ENCODE measurements at regions not wholly inside any gene's neighbourhood (a gene's known extent, or its start where the extent isn't known, plus 50 kb on each side); places are given as distances from the start of the nearest gene placed in this dataset.
"Not testable (repeated sequence)": the region's sequence is repeated elsewhere in the genome, so short reads cannot be mapped to it uniquely, and the experiment has no call there.

DNA sequence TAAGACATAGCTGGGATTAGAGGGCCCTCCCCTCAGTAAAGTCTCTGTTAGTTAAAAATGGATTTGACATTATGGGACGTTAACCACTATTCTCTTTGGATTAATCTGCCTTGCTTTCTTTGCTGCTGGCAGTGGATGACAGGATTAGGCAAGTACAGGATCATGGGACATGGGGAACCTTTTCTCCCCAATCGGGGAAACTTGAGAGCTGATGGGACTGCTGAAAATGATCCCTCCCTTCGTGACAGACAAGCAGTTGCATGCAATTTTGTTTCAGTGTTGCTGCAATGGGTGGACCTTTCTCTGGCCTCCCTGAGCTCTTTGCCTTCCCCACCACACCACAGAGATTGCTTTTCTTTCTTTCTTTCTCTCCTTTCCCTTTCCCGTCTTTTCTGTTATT, 120.2 kb upstream of the BANK1 start:
- DNase-seq (ENCODE audit: low spot score): no peak

GRCh38 chr4:101669832-101670188, 120.7 kb upstream of the BANK1 start:
- DNase-seq (ENCODE audit: low spot score): no peak

GRCh38 chr4:101669138-101669831, 121.2 kb upstream of the BANK1 start:
- no peak for DNase-seq (ENCODE audit: low spot score)

DNA sequence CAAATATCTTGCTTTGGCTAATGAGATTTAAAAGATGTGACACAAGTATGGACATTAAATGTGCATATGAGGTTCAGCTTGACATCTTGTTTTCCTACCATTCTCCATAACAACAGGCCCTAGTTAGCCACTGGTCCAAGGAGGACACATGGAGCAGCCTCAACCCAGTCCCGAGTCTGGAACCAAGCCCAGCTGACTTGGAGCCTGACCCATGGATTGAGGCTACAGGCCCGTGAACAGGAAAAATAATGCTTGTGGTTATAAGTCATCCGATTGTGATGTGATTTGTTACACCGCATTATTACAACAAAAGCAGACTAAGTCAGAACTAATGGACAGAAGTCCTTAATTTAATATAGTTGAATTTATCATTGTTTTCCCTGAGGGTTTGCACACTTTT, 123.2 kb upstream of the BANK1 start:
- no peak for DNase-seq (ENCODE audit: low spot score)

DNA sequence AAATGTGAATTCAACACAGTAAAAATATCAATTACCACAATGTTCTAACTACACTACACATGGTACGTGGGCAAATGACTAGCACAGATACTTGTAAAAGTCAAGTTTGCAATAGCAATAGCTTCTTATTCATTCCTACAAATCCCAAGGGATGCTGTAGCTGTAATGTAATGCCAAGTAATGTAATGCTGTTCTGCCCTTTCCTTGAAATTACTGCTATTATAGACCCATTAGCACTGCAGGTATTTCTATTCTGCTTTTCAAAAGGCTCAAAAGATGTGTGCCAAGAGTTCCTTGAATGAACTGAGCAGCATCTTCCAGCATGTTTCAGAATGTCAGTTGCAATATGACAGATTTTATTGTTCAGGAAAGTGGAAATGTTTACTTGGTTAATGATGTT, 129.9 kb upstream of the BANK1 start:
- DNase-seq (ENCODE audit: low spot score): no peak

DNA sequence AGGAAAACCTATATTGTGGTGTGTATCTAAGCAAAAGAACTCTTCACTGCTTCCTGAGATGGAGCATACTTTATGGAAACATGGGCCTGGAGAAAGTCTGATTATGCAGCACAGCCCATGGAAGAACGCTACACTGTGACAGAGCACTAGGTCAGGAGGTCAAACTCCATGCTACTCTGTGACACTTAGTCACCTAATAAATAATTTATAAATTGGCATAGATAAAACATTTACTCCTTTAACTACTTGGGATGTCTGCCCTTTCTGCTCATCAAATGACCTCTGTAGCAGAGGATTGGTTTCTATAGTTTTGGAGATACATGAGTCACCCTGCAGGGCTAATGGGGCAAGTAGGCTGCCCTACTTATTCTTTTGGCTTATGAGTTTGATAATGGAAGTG, 134.7 kb upstream of the BANK1 start:
- DNase-seq (ENCODE audit: low spot score): no peak

DNA sequence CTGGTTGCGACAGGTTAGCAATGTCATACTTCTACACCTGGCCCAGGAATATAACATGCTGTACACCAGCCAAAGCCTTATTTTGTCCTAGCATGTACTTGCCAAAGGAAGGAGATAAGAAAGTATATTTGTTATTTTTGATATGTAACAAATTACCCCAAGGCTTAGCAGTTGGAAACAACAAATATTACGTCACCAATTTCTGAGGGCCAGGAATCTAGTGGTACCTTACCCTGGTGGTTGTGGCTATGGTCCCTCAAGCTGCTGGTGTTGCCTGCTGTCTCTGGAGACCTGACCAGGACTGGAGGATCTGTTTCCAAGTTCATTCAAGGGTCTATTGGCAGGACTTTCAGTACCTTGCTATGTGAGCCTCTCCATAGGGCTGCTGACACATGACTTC, 135.5 kb upstream of the BANK1 start:
- DNase-seq (ENCODE audit: low spot score): no peak

DNA sequence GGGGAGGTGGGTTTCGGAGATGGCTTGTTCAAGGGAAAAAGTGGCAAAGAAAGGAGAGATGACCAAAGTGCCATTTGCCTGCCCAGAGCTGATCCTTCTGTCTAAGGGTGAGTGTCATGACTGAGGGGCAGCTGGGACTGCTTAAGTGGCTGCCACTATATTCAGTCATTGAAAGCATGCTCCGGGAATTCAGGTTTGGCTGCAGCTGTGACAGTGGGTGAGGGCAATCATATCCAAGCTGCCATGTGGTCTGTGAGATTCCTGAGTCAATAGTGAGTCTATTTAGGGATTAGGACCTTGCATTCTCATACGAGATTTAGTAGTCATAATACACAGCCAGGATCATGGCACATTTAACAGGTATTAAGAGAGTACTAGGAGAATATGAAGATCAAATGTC, 138.8 kb upstream of the BANK1 start:
- DNase-seq (ENCODE audit: low spot score): no peak

GRCh38 chr4:101649790-101650515, 140.6 kb upstream of the BANK1 start:
- no peak for DNase-seq (ENCODE audit: low spot score)

DNA sequence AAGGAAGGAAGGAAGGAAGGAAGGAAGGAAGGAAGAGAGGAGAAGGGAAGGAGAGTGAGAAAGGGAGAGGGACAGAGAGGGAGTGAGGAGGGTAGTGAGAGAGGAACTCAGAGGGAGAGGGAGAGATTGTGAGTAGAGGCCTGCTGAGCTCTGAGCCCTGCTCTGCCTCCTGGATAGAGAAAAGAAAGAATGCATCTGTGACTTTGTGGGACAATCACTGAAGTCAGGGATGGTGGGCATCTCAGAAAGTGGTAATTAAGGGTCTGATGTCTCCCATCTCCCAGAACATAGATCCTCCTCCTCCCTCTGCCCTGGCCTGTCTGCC, 142.9 kb upstream of the BANK1 start:
- no peak for DNase-seq (ENCODE audit: low spot score)

- DNase-seq (ENCODE audit: low spot score): no peak
Observed at GRCh38 chr4:101644516-101644915, 146.0 kb upstream of the BANK1 start.

GRCh38 chr4:101643186-101643837, 147.2 kb upstream of the BANK1 start:
- DNase-seq (ENCODE audit: low spot score): no peak

DNA sequence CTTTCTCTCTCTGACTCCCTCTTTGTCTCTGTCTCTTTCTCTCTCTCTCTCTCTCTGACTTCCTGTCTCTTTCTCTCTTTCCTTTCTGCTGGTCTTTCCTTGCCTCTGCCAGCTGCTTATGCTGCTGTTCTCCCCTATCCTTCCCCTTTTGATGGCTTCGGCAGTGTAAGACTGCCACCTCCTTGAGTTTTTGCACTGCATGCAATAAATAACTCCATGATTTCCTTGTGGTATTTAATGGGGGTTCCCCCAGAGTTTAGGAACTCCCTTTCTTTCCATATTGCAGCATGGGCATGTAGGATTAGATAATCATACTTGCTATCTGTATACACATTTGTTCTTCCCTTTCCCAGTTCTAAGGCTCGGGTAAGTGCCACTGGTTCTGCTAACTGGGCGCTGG, 157.8 kb upstream of the BANK1 start:
- not testable (repeated sequence) for DNase-seq (ENCODE audit: low spot score)

DNA sequence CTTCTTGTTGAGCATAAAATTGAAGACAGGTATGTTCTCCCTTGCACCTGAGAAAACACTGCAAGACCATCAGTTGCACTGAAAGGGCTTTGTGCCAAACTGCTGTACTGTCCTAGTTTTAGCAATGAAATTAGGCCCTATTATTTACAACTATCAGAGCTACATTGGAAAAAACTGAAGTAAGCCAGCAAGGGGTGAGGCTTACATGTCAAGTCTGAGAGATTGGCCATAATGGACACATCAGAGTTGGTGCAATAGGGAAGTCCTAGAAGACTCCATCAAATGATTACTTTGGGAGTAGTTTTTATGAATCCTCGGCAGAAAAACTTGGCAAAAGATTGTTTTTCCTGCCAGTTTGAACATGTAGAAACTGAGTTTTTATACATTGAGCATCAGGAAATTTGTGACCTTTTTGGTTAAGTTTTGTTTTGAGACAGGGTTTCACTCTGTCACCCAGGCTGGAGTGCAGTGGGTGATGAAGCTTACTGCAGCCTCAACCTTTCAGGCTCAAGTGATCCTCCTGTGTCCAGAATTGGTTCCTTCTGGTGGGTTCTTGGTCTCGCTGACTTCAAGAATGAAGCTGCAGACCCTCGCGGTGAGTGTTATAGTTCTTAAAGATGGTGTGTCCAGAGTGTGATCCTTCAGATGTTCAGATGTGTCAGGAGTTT, 160.1 kb upstream of the BANK1 start:
- no peak for DNase-seq (ENCODE audit: low spot score)

- DNase-seq (ENCODE audit: low spot score): no peak
Observed at GRCh38 chr4:101621120-101621519, 169.4 kb upstream of the BANK1 start.

GRCh38 chr4:101615652-101616051, 174.9 kb upstream of the BANK1 start:
- DNase-seq (ENCODE audit: low spot score): no peak

DNA sequence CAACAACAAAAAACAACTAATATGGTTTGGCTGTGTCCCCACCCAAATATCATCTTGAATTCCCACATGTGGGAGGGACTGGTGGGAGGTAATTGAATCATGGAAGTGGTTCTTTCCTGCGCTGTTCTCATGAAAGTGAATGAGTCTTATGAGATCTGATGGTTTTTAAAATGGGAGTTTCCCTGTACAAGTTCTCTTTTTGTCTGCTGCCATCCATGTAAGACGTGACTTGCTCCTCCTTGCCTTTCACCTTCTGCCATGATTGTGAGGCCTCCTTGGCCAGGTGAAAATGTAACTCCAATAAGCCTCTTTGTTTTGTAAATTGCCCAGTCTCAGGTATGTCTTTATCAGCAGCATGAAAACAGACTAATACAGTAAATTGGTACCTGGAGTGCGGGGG, 183.5 kb upstream of the BANK1 start:
- not testable (repeated sequence) for DNase-seq (ENCODE audit: low spot score)

- DNase-seq (ENCODE audit: low spot score): no peak
Observed at GRCh38 chr4:101604976-101605375, 185.6 kb upstream of the BANK1 start.

DNA sequence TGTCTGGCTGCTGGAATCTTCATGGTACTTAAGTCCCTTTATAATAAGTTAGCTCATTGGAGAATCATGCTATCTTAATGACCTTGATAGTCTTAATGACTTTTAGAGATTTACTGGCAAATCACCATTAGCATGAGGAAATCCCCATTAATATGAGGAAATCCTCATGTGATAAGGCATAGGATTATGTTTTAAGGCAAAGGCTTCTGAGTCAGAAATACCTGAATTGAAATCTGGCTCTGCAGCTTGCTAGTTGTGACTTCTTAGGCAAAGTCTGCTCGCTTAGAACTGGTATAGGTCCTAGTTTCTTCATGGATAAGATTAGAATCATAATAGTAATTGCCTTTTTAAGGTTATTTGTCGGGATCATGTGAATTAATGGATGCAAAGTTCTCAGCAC, 190.2 kb upstream of the BANK1 start:
- DNase-seq (ENCODE audit: low spot score): no peak

GRCh38 chr4:101599620-101600019, 190.9 kb upstream of the BANK1 start:
- DNase-seq (ENCODE audit: low spot score): no peak

DNA sequence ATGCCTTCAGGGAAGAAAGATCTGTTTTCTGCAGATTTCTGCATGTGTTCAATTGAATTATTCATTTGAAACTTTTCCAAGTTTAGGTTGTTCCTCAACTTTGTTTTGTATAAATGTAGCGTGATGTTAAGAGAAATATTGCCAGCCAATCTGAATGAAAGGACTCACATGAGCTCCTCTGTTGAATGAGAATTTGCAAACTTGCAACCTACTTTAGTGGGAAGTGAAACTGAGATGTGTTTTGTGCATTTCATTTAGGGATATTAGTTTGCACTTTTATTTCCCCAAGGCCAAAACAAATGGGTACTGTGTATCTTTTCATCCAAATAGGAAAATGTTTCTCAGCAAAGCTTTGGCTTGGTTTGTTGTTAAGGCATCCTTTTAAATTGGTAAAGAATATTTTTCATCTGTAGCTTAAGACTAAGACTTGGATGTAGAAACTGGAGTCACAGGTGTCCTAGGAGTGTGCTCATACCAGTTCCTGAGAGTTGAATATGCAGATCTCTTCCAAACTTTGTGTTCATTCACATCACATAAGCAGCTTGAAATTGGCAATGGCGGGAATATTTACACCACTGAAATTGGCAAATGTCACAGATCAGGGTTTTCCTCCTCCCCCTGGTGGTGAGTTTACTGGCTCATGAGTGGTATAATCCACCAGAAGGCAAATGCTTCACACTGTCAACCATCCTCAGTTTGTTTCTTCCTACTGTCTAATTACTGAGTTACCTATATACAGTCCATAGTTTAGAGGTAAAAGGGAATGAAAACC, 193.6 kb upstream of the BANK1 start:
- peak; percentile 22 for DNase-seq (ENCODE audit: low spot score)

DNA sequence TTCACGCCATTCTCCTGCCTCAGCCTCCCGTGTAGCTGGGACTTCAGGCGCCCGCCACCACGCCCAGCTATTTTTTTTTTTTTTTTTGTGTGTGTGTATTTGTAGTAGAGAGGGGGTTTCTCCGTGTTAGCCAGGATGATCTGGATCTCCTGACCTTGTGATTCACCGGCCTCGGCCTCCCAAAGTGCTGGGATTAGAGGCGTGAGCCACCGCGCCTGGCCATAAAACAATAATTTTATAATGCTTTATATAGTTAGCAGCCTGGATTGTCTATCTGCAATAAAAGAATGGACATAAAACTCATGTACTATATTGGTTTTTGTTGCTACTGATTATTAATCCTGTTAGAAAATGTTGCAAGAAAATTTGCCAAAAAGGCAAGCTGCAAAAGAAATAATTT, 195.9 kb upstream of the BANK1 start:
- no peak for DNase-seq (ENCODE audit: low spot score)

Data from CD4-positive, alpha-beta T cell treated with Interleukin-6 at 100 ng/mL for 8 hours (primary cell).